H9 (cell line): ENCODE measurements at regions not wholly inside any gene's neighbourhood (a gene's known extent, or its start where the extent isn't known, plus 50 kb on each side); places are given as distances from the start of the nearest gene placed in this dataset.

ENCODE experiments used
- DNase-seq: peaks from one replicate; pipeline ENCODE4 v3.0.0-alpha.2; 2017
- H2AFZ ChIP-seq: one replicate; pipeline ENCODE4 v1.6.1; 2013; ENCODE audit warnings: mild to moderate bottlenecking, low read length, control low read depth, moderate library complexity
- H2AK5ac ChIP-seq: 2 replicates; pipeline ENCODE4 v1.6.1; 2013; ENCODE audit warnings: low read length, control low read depth, mixed read lengths; ENCODE audit not compliant: insufficient read length
- H2BK120ac ChIP-seq: one replicate; pipeline ENCODE4 v1.6.1; 2013; ENCODE audit warnings: low read depth, mild to moderate bottlenecking, low read length, control low read depth, inconsistent platforms; ENCODE audit not compliant: poor library complexity, severe bottlenecking
- H2BK12ac ChIP-seq: 2 replicates; pipeline ENCODE4 v1.6.1; 2013; ENCODE audit warnings: low read length, control low read depth, mixed read lengths, low read depth; ENCODE audit not compliant: insufficient read length
- H2BK15ac ChIP-seq: 2 replicates; pipeline ENCODE4 v1.6.1; 2013; ENCODE audit warnings: low read depth, low read length, control low read depth
- H2BK20ac ChIP-seq: one replicate; pipeline ENCODE4 v1.6.1; 2013; ENCODE audit warnings: low read depth, mild to moderate bottlenecking, low read length, control low read depth, inconsistent platforms; ENCODE audit not compliant: poor library complexity, severe bottlenecking
- H2BK5ac ChIP-seq: 2 replicates; pipeline ENCODE4 v1.6.1; 2013; ENCODE audit warnings: low read length, control low read depth, mixed read lengths; ENCODE audit not compliant: insufficient read length
- H3K14ac ChIP-seq: 2 replicates; pipeline ENCODE4 v1.6.1; 2013; ENCODE audit warnings: low read length, control low read depth; ENCODE audit not compliant: insufficient read depth
- H3K18ac ChIP-seq: 2 replicates; pipeline ENCODE4 v1.6.1; 2013; ENCODE audit warnings: low read depth, mild to moderate bottlenecking, mixed read lengths, low read length, control low read depth; ENCODE audit not compliant: insufficient read length
- H3K23ac ChIP-seq: 2 replicates; pipeline ENCODE4 v1.6.1; 2013; ENCODE audit warnings: low read length, control low read depth, mixed read lengths, low read depth; ENCODE audit not compliant: insufficient read length
- H3K23me2 ChIP-seq: 2 replicates; pipeline ENCODE4 v1.6.1; 2013; ENCODE audit warnings: low read depth, mild to moderate bottlenecking, mixed read lengths, low read length, control low read depth; ENCODE audit not compliant: insufficient read length, poor library complexity, severe bottlenecking
- H3K27ac ChIP-seq: 2 replicates; pipeline ENCODE4 v1.5.1; 2013; ENCODE audit warnings: low read length, control low read depth, mixed read lengths, low read depth; ENCODE audit not compliant: insufficient read length
- H3K27me3 ChIP-seq: 2 replicates; pipeline ENCODE4 v1.6.1; 2013; ENCODE audit warnings: low read length, control low read depth, inconsistent platforms; ENCODE audit not compliant: insufficient read depth
- H3K4ac ChIP-seq: 2 replicates; pipeline ENCODE4 v1.6.1; 2013; ENCODE audit warnings: low read depth, mild to moderate bottlenecking, control low read depth, inconsistent platforms, low read length, moderate library complexity
- H3K4me1 ChIP-seq: 2 replicates; pipeline ENCODE4 v1.6.1; 2013; ENCODE audit warnings: low read length, control low read depth, inconsistent platforms; ENCODE audit not compliant: insufficient read depth
- H3K4me2 ChIP-seq: 2 replicates; pipeline ENCODE4 v1.6.1; 2013; ENCODE audit warnings: low read length, control low read depth, mixed read lengths; ENCODE audit not compliant: insufficient read length, insufficient read depth
- H3K56ac ChIP-seq: 2 replicates; pipeline ENCODE4 v1.6.1; 2013; ENCODE audit warnings: low read depth, mild to moderate bottlenecking, mixed read lengths, low read length, control low read depth; ENCODE audit not compliant: insufficient read length
- H3K79me1 ChIP-seq: 2 replicates; pipeline ENCODE4 v1.6.1; 2013; ENCODE audit warnings: low read depth, mild to moderate bottlenecking, moderate library complexity, low read length, control low read depth, inconsistent platforms; ENCODE audit not compliant: insufficient read depth, poor library complexity, severe bottlenecking
- H3K79me2 ChIP-seq: 2 replicates; pipeline ENCODE4 v1.6.1; 2013; ENCODE audit warnings: low read length, control low read depth, inconsistent platforms; ENCODE audit not compliant: insufficient read depth
- H3K9ac ChIP-seq: 2 replicates; pipeline ENCODE4 v1.6.1; 2013; ENCODE audit warnings: low read length, control low read depth, mixed read lengths; ENCODE audit not compliant: insufficient read length; ENCODE audit errors: extremely low read depth
- H3K9me3 ChIP-seq: one replicate; pipeline ENCODE4 v1.6.1; 2013; ENCODE audit warnings: low read depth, low read length, inconsistent platforms; ENCODE audit not compliant: control insufficient read depth
- H3T11ph ChIP-seq: one replicate; pipeline ENCODE4 v1.6.1; 2013; ENCODE audit warnings: mild to moderate bottlenecking, low read length, control low read depth, inconsistent platforms
- H4K20me1 ChIP-seq: one replicate; pipeline ENCODE4 v1.6.1; 2013; ENCODE audit not compliant: control insufficient read depth, insufficient read length, insufficient read depth
- H4K5ac ChIP-seq: 2 replicates; pipeline ENCODE4 v1.6.1; 2013; ENCODE audit warnings: low read depth, mild to moderate bottlenecking, mixed read lengths, low read length, control low read depth; ENCODE audit not compliant: insufficient read length
- H4K8ac ChIP-seq: replicated peaks from 2 replicates; pipeline ENCODE4 v1.6.1; 2013; ENCODE audit warnings: low read length, control low read depth, mixed read lengths, low read depth; ENCODE audit not compliant: insufficient read length
- H4K91ac ChIP-seq: 2 replicates; pipeline ENCODE4 v1.6.1; 2013; ENCODE audit warnings: low read depth, mild to moderate bottlenecking, moderate library complexity, mixed read lengths, low read length, control low read depth; ENCODE audit not compliant: insufficient read length
- H3K27ac Mint-ChIP-seq, 3 experiments: 2 replicates in 2 of 3; 3 replicates in 1 of 3; pipeline ENCODE4 v1.8.0; 2020 to 2021; ENCODE audit warnings: mixed read lengths in 3 of 3, mild to moderate bottlenecking in 1 of 3, moderate library complexity in 1 of 3
- H3K27me3 Mint-ChIP-seq: 2 replicates; pipeline ENCODE4 v1.8.0; 2021; ENCODE audit warnings: low read depth, mild to moderate bottlenecking, moderate library complexity, mixed read lengths
- H3K36me3 Mint-ChIP-seq, 3 experiments: 2 replicates in 2 of 3; 3 replicates in 1 of 3; pipeline ENCODE4 v1.8.0; 2020 to 2021; ENCODE audit warnings: low read depth in 3 of 3, mixed read lengths in 3 of 3; ENCODE audit not compliant: insufficient read depth in 1 of 3
- H3K4me1 Mint-ChIP-seq, 2 experiments: 2 replicates each; pipeline ENCODE4 v1.8.0; 2020; ENCODE audit warnings: mixed read lengths in 2 of 2
- H3K4me3 Mint-ChIP-seq, 2 experiments: 2 replicates in 1 of 2; 3 replicates in 1 of 2; pipeline ENCODE4 v1.8.0; 2020 to 2021; ENCODE audit warnings: mild to moderate bottlenecking in 2 of 2, mixed read lengths in 2 of 2, moderate library complexity in 1 of 2
- H3K9me3 Mint-ChIP-seq, 2 experiments: 2 replicates in 1 of 2; 3 replicates in 1 of 2; pipeline ENCODE4 v1.8.0; 2020; ENCODE audit warnings: mild to moderate bottlenecking in 2 of 2, mixed read lengths in 2 of 2, moderate library complexity in 1 of 2
- WGBS: extraction: QIAGEN DNeasy Blood & Tissue Kit; methylation state at CpG from one replicate; pipeline ENCODE4 v1.1.7; 2013; ENCODE audit warnings: missing lambda C conversion rate, low lambda C conversion rate, mixed read lengths; ENCODE audit not compliant: insufficient read length; ENCODE audit errors: extremely low coverage; 5-methylcytosine and 5-hydroxymethylcytosine counted together
- TF ChIP-seq, protein P1 (sequence below): fragments of 200-600 bp; sonication (generic); conservative IDR thresholded peaks from 3 replicates; pipeline ENCODE4 v1.8.0; 2021; ENCODE audit warnings: antibody characterized with exemption, mild to moderate bottlenecking

DNA sequence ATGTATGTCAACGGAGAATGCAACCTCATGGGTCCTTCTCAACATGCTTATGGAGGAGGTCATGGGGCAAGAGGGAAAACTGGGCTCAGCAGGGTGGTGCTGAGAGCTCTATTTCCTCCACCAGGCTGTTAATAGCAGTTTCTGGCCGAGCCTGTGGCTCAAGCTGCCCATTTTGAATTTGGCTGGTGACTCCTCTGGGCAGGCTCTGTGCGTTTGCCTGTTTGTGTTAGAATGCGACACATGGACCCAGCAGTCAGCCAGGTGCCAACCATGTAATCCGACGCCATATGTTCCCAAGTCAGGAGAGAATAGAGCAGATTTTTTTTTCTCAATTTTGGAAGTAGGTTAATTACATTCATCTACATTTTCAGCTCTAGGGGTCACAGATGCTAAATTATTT is 387.7 kb upstream of the CLINT1 start:
- no peak overlapping the region for H3K4me3 Mint-ChIP-seq
- no peak overlapping the region for H3K4ac ChIP-seq
- no peak overlapping the region for H3K23ac ChIP-seq
- no peak overlapping the region for H3K14ac ChIP-seq
- no peak overlapping the region for H3K56ac ChIP-seq
- H3K9me3 Mint-ChIP-seq, result no peaks in the 10 kb centered on the region
- H3K36me3 Mint-ChIP-seq, result no peaks in the 10 kb centered on the region
- no peaks in the 10 kb centered on the region for H3K79me2 ChIP-seq
- H2BK12ac ChIP-seq, result no peak overlapping the region
- H3K27me3 Mint-ChIP-seq, result no peaks in the 10 kb centered on the region; the same call in none of the 2 replicates
- H3K27ac ChIP-seq, result no peak overlapping the region
- H3K18ac ChIP-seq, result no peak overlapping the region
- no peaks in the 10 kb centered on the region for H3K27me3 ChIP-seq
- TF ChIP-seq, protein P1, sequence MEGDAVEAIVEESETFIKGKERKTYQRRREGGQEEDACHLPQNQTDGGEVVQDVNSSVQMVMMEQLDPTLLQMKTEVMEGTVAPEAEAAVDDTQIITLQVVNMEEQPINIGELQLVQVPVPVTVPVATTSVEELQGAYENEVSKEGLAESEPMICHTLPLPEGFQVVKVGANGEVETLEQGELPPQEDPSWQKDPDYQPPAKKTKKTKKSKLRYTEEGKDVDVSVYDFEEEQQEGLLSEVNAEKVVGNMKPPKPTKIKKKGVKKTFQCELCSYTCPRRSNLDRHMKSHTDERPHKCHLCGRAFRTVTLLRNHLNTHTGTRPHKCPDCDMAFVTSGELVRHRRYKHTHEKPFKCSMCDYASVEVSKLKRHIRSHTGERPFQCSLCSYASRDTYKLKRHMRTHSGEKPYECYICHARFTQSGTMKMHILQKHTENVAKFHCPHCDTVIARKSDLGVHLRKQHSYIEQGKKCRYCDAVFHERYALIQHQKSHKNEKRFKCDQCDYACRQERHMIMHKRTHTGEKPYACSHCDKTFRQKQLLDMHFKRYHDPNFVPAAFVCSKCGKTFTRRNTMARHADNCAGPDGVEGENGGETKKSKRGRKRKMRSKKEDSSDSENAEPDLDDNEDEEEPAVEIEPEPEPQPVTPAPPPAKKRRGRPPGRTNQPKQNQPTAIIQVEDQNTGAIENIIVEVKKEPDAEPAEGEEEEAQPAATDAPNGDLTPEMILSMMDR, result no peak
- H3K4me2 ChIP-seq, result no peak overlapping the region
- no peak overlapping the region for H4K5ac ChIP-seq
- H2BK120ac ChIP-seq, result no peak overlapping the region
- no peak overlapping the region for H3K9ac ChIP-seq
- WGBS, result no CpG with 5 or more reads among the region's 6 CpGs
- no peak overlapping the region for H3T11ph ChIP-seq
- H2BK5ac ChIP-seq, result no peak overlapping the region
- no peak overlapping the region for H2AK5ac ChIP-seq
- no peaks in the 10 kb centered on the region for H3K4me1 ChIP-seq
- no peaks in the 10 kb centered on the region for H3K4me1 Mint-ChIP-seq
- H3K9me3 ChIP-seq, result no peaks in the 10 kb centered on the region
- no peak overlapping the region for H2BK20ac ChIP-seq
- no peaks in the 10 kb centered on the region for H3K79me1 ChIP-seq
- no peak overlapping the region for H2BK15ac ChIP-seq
- no peak overlapping the region for H4K91ac ChIP-seq
- H4K20me1 ChIP-seq, result no peaks in the 10 kb centered on the region
- H2AFZ ChIP-seq, result no peak overlapping the region
- no peak for DNase-seq
- H3K27ac Mint-ChIP-seq, result no peak overlapping the region
- H3K23me2 ChIP-seq, result no peaks in the 10 kb centered on the region
- no peak overlapping the region for H4K8ac ChIP-seq
